H54 (cell line): ENCODE measurements at regions not wholly inside any gene's neighbourhood (a gene's known extent, or its start where the extent isn't known, plus 50 kb on each side); places are given as distances from the start of the nearest gene placed in this dataset.
"Not testable (repeated sequence)": the region's sequence is repeated elsewhere in the genome, so short reads cannot be mapped to it uniquely, and the experiment has no call there.

Experiments
- DNase-seq: peaks from one replicate; pipeline ENCODE4 v3.0.0; 2011; ENCODE audit warnings: low spot score, mixed read lengths; ENCODE audit not compliant: insufficient read length
- FAIRE-seq: peaks from 3 replicates; lab custom pipeline; 2011; peaks lifted over from hg19 to GRCh38; lab: Jason Lieb, UNC
- POLR2A ChIP-seq: IDR thresholded peaks from 2 replicates; pipeline ENCODE4 v1.6.1; 2011; ENCODE audit warnings: low read depth, mild to moderate bottlenecking, low read length

DNA sequence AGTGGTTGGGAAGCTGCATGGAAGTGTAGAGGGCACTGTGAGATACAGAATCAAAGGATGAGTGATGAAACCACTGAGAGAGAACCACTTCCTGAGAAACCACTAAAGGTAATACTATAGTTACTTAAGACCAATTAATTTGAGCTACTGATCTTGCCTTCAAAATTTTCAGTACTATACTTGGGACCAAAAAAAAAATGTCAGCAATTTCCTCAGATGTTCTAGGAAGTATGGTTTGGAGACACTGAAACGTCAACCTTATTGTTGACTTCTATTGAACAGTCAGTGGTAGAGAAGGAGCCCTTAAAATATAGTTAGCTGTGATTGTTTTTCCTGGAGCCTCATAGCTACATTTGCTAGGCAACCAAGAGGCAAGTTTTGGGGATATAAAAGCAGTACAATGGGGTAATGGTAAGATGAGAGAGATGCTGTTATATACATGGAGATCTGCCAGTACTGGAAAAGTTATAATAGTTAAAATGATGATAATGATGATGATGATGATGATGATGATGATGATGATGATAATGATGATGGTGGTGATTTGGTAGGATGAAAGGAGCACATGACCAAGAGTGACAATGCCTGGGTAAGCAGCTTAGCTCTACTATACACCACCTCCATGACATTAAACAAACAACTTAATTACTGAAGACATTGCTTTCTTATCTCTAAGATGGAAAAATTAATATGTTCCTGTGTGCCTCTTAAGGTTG, 300.9 kb upstream of the G2E3 start:
- FAIRE-seq (no peak), DNase-seq (no peak)
- no peak for TF ChIP-seq POLR2A

DNA sequence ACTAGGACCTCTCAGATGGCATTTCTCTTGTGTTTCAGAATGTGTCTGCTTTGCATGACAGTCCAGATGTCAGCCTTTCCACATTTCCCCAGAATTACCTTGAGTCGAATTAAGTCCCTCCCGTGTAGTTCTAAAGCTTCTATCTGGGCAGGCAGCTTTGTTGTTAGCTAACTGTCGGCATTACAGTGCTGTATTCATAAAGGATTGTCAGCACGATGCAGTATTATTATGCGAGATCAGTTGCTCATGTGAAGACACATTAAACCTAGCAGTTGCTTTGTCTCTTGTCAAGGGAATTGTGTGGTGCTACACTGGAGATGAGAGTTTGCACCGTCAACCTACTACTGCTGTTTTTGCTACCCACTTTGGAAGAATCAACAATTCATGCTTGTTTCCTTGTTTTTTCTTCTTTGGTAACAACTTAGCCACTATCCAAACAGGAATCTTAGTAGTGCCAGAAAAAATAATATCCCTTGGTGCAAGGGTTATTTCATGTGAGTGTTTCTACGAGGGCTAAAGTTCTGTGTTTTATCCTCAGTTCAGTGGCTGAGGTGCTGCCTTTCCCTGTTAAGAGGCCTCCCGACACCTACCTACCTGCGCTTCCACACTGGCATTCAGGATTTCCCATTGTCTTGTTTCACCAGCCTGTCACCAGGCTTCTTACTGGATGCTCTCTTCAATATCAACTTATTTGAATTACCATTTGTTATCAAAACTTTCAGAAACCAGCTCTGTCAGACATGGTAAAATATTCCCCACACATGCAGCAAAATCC, 297.9 kb upstream of the G2E3 start:
- no peak for FAIRE-seq
- no peak for DNase-seq
- no peak for TF ChIP-seq POLR2A

- DNase-seq: no peak
- no peak for TF ChIP-seq POLR2A
- FAIRE-seq: no peak
Observed at GRCh38 chr14:30264161-30264560, 294.8 kb upstream of the G2E3 start.

GRCh38 chr14:30266290-30266689, 292.7 kb upstream of the G2E3 start:
- FAIRE-seq (no peak), DNase-seq (no peak)
- no peak for TF ChIP-seq POLR2A

- DNase-seq (no peak), FAIRE-seq (no peak)
- TF ChIP-seq POLR2A: no peak
Observed at GRCh38 chr14:30267141-30267540, 291.8 kb upstream of the G2E3 start.

DNA sequence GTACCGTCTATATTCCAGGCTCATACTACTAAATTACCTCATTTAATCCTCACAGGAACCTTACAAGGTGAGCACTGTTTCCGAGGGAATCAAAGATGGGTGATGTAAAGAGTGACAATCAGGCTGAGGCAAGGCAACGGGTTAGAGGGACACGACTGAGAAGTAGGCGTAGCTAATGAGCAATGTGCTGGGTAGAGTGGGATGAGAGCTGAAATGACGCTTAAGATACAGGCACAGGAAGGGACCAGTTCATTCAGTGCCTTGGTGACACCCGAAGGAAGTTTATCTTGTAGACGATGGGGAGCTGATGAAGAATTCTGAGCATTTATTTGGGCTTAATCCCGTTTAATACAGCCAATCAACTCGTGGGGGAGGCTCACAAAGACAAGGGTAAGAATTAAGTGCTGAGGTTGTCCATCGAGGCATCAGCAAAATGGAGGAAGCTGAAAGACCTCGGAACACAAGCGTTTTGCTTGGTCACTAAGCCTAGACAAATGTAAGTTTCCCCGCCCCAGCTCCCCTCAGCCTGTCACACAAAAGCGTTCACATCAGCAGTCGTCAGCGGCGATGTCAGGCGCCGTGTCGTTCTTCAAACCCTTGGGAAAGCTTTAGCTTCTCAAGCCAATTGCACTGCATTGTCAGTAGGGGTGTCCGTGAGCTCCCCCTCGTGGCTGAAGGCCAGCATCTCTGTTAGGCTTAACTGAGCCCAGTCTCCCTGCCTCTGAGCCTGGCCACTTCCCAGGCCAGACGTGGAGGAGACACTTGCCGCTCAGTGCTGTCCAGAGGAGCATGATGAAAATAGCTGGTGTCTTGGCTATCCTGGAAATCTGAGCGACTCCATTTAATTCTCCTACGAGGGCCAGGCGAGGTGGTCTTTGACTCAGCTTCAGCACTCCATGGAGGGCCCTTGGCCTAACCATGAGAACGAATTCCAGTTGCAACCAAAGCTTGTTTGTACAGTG, 288.5 kb upstream of the G2E3 start:
- peak; percentile 33 for DNase-seq
- TF ChIP-seq POLR2A: no peak
- peak; percentile 80 for FAIRE-seq

DNA sequence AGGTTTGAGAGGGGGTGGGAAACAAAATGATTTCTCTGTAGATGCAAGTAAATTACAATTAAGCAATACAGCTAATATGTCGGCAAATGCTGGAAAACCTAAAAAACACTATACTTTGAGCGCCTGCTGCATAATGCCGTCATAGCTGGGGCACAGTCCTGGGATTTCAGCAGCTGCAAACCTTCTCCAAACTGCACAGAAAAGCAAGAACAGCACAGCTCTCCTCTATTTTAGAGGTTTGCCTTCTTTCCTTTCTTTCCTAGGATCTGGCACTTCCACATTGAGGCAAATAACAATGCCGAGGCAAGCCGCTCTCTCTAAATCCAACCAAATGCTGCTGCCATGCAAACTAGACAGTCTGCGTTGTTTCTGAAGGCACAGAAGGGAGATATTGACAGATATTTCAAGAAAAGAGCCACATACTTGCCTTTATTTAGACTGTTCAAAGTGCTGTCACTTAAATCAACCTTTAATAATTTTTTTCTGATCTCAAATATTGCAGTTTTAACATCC, 287.1 kb upstream of the G2E3 start:
- FAIRE-seq (no peak), DNase-seq (no peak)
- TF ChIP-seq POLR2A: no peak

DNA sequence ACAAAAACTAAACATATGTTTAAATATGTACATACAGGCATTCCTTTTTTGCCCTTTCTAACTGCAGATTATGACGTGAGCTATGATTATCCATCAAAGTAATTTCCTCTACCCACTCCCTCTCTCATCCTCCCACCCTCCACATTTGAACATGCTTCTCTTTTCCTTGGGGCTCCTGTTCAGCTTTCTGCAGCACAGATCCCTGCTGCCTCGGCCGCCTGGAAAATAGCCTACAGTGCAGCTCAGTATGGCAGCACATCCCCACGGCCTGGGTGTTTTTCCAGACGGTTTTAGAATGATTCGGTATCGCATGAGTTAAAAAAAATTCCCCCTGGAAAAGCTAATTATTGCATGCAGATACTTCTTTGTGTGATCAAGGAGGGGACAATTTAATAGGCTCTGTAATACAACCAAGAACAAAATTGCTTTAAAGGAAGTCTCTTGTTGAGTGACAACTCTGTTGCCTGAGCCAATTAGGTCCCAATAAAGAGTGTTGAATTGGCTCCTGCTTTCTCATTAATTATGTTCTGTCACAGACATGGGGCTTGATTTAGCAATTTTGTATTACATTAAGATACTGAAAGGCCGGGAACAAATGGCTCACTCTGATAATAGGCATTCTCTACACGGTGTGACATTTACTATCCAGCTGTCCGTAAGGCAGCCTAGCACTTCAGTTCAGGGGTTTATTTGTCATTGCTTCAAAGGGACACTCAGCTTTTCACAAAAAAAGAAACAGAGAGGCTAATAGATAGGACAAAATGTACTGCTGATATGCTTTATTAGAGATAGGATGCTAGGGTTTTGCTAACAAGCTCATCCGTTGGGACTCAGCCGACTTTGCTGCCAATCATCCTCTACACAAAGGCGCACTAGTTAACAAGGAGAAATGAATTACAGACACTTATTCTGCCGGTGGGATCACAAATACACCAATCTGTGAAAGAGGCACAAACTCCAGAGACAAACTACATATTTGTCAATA, 285.8 kb upstream of the G2E3 start:
- no peak for FAIRE-seq
- no peak for DNase-seq
- no peak for TF ChIP-seq POLR2A

DNA sequence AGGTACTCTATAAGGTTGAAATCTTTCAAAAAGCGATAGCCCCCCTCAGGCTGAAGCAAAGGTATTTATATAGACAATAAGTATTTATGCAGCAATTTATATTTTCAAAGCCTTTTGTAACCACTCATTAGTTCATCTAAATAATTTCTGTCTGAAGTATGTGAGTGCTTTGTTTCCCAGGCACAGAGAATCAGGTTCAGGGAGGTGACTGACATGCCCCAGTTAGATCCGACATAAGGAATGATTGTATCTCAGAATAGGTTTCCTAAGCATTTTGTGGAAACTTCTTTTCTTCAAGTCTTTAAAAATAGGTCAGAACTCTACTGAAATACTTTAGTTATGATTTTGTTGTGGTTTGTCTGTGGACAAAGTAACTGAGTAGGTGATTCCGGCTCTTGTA, 283.4 kb upstream of the G2E3 start:
- no peak for TF ChIP-seq POLR2A
- FAIRE-seq (no peak), DNase-seq (no peak)

- DNase-seq: no peak
- FAIRE-seq: no peak
- TF ChIP-seq POLR2A: no peak
Observed at GRCh38 chr14:30277268-30277667, 281.7 kb upstream of the G2E3 start.

DNA sequence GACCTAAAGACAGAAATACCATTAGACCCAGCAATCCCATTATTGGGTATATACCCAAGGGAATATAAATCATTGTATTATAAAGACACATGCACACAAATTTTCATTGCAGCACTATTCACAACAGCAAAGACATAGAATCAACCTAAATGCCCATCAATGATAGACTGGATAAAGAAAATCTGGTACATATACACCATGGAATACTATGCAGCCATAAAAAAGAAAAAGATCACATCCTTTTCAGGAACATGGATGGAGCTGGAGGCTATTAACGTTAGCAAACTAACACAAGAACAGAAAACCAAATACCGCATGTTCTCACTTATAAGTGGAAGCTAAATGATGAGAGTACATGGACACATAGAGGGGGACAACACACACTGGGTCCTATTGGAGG, 280.1 kb upstream of the G2E3 start:
- FAIRE-seq, DNase-seq: not testable (repeated sequence)

DNA sequence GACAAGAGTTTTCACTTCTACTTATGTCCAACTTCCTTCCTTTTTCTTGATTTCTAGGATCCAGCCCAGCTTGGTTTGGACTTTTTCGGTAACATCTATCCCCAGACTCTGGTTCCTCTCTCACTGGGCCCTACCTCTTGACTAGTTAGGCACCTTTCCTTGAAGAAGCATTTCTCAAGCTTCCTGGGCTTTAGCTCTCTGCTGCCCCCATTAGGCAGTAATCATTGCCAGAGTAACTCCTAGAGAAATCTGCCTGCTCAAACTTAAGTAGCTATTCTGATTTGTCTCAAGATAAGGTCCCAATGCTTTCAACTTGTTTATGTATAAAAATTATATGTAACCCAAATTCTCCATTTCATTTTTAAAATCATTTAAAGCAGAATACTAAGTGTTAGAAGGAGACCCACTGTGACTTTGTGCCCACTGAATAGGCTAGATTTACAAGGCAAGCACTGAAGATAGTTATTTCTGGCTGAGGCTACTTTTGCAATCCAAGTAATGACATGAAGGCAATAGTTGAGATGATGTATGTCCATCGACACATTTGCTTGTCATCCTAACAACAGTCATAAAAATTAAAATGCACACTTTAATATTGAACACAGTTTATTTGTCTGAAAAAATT, 275.0 kb upstream of the G2E3 start:
- TF ChIP-seq POLR2A: no peak
- FAIRE-seq (no peak), DNase-seq (no peak)
